MM.1S (cell line): ENCODE measurements at regions not wholly inside any gene's neighbourhood (a gene's known extent, or its start where the extent isn't known, plus 50 kb on each side); places are given as distances from the start of the nearest gene placed in this dataset.

Experiments used
- EZH2 ChIP-seq: fragments of 300-600 bp; sonication (generic); optimal IDR thresholded peaks from 2 replicates; pipeline ENCODE3; 2017; ENCODE audit warnings: low read depth, mild to moderate bottlenecking, antibody characterized with exemption, low read length, mixed read lengths
- TF ChIP-seq, protein P1 (sequence below): fragments of 300-600 bp; sonication (generic); IDR thresholded peaks from 2 replicates; pipeline ENCODE4 v1.5.1; 2016; ENCODE audit warnings: antibody characterized with exemption, low read length, mixed read lengths

GRCh38 chr21:16376673-16377072 is 646.9 kb downstream of the USP25 start:
- TF ChIP-seq, protein P1, sequence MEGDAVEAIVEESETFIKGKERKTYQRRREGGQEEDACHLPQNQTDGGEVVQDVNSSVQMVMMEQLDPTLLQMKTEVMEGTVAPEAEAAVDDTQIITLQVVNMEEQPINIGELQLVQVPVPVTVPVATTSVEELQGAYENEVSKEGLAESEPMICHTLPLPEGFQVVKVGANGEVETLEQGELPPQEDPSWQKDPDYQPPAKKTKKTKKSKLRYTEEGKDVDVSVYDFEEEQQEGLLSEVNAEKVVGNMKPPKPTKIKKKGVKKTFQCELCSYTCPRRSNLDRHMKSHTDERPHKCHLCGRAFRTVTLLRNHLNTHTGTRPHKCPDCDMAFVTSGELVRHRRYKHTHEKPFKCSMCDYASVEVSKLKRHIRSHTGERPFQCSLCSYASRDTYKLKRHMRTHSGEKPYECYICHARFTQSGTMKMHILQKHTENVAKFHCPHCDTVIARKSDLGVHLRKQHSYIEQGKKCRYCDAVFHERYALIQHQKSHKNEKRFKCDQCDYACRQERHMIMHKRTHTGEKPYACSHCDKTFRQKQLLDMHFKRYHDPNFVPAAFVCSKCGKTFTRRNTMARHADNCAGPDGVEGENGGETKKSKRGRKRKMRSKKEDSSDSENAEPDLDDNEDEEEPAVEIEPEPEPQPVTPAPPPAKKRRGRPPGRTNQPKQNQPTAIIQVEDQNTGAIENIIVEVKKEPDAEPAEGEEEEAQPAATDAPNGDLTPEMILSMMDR, result no peak
- no peak for TF ChIP-seq EZH2
